ENCODE measurements at regions not wholly inside any gene's neighbourhood (a gene's known extent, or its start where the extent isn't known, plus 50 kb on each side); places are given as distances from the start of the nearest gene placed in this dataset.

DNA sequence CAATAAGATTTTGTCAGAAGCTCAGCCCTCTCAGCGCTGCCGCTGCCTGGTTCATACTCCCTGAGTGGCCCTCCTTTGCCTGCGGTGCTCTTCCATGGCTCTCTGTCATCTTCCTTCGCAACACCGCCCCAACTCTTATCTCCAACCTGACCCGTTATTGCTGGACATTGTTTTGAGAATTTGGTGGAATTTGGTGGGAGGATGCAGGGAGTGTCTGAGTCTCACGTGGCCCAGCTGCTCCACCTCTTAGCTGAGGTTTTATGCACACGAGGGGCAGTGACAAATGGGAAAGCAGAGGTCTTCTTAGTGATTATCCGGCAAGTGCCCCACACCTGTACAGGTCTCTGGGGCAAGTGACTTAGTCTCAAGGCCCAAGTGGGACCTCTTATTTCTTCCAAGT lies 97.5 kb upstream of the RPH3A start:
- TF ChIP-seq, protein P1, sequence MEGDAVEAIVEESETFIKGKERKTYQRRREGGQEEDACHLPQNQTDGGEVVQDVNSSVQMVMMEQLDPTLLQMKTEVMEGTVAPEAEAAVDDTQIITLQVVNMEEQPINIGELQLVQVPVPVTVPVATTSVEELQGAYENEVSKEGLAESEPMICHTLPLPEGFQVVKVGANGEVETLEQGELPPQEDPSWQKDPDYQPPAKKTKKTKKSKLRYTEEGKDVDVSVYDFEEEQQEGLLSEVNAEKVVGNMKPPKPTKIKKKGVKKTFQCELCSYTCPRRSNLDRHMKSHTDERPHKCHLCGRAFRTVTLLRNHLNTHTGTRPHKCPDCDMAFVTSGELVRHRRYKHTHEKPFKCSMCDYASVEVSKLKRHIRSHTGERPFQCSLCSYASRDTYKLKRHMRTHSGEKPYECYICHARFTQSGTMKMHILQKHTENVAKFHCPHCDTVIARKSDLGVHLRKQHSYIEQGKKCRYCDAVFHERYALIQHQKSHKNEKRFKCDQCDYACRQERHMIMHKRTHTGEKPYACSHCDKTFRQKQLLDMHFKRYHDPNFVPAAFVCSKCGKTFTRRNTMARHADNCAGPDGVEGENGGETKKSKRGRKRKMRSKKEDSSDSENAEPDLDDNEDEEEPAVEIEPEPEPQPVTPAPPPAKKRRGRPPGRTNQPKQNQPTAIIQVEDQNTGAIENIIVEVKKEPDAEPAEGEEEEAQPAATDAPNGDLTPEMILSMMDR (conservative IDR thresholded peaks at IDR 0.05; ENCODE audit: low read depth, low read length) = no peak
- TF ChIP-seq EZH2 (IDR thresholded peaks at IDR 0.05; ENCODE audit: low read length, unreplicated experiment) = no peak
- no peak for TF ChIP-seq EZH2phosphoT487 (IDR thresholded peaks at IDR 0.05; ENCODE audit: borderline replicate concordance, low read length)

All from PC-3 (cell line).